Activated CD4-positive, CD25-positive, alpha-beta regulatory T cell treated with anti-CD3 and anti-CD28 coated beads, Interleukin-2, amount 50 U/mL, for 24 hours (primary cell): ENCODE measurements at regions not wholly inside any gene's neighbourhood (a gene's known extent, or its start where the extent isn't known, plus 50 kb on each side); places are given as distances from the start of the nearest gene placed in this dataset.

Experiments
- ATAC-seq, 2 donors: fragments of 150-1000 bp; cut with Tn5 transposase; one replicate each; pipeline ENCODE4 v1.10.0; 2021; ENCODE audit warnings: mild to moderate bottlenecking in 1 of 2, moderate library complexity in 1 of 2

- no peak for ATAC-seq
Measured at GRCh38 chr2:150309311-150310080, 178.0 kb downstream of the RND3 start.

DNA sequence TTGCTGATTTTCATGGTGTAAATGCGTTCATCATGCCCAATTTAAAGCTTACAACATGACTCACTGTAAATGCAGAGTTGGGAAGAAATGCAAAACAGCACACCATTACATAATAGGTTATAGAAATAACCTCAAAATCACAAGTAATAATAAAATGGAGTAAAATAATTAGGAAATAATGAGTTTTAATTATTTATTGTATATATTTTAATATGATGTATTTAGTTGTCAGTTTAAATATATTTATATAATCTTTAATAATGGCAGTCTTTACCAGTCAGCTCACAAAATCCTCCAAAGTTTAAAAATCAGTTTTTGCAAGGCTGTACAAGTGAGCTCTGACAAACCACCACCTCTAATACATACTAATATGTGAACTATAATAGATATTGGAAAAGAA, 180.2 kb downstream of the RND3 start:
- no peak for ATAC-seq

GRCh38 chr2:150303281-150303680, 184.2 kb downstream of the RND3 start:
- no peak for ATAC-seq

GRCh38 chr2:150298571-150299305, 188.7 kb downstream of the RND3 start:
- ATAC-seq: no peak

DNA sequence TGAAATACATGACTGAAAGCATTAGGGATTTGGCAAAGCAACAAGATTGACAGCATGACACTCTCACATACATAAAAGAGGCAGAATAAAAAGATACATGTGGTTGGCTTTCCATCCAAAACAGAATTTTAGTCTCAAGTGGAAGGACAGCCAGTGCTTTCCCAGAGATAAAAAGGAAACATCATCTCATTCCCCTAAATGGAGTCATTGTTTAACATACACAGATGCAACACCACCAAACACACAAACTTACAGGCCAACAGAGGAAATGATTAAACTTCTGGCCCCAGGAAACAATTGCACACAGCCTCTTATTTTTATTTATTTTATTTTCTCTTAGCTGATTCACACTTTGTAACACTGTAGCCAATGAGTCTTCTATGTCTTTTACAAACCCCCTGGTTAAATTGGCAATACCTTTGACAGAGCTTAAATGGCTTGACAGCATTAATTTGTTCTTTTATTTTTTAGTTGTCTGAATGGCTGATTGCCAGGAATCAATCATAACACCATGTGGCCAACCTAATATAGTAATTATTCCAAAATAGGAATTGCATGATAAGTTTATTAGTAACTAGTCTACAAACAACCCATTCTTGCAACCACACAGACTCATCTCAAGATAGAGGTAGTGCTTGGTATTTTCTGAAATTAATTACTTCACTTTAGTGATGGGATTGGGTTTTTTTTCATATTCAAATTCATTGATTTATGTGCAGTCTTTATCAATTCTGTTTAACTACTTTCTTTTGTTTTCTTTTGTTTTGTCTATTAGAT, 190.5 kb downstream of the RND3 start:
- ATAC-seq: no peak

GRCh38 chr2:150295544-150295943, 191.9 kb downstream of the RND3 start:
- no peak for ATAC-seq

DNA sequence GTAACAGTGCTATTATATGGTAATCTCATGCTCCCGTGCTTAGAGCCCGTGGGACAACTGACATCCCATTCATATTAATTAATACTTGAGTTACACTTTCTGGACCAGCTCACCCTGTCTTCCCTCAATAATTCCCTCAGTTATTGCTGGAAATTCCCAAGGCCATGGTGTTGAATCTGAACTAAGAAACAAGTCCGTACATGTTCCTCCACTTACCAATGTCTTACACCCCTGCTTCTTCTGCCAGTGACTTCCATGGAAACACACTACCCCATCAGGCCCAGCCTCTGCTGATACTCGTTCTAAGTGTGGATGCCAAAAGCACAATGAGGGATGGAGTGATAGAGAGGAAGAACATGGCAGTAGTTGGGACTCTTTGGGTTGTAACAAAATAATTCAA, 193.7 kb downstream of the RND3 start:
- ATAC-seq: no peak

DNA sequence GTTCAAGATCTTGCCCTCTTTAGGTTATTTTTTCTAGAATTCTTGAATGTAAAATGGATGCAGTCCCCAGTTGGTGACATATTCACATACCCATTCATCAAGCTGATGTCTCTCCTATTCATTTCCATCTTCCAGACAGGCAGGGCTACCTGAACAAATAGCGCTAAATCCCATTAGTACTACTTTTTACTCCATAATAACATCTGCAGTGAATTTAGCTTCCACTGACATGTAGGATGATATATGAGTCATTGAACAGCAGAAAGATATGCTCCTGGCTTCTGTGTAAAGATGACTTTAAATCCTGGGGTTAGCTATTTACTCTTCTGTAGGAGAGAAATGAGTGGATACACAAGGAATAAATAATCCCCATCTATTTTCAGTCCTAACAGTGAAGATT, 194.7 kb downstream of the RND3 start:
- no peak for ATAC-seq

- no peak for ATAC-seq
Measured at GRCh38 chr2:150292192-150292591, 195.3 kb downstream of the RND3 start.

DNA sequence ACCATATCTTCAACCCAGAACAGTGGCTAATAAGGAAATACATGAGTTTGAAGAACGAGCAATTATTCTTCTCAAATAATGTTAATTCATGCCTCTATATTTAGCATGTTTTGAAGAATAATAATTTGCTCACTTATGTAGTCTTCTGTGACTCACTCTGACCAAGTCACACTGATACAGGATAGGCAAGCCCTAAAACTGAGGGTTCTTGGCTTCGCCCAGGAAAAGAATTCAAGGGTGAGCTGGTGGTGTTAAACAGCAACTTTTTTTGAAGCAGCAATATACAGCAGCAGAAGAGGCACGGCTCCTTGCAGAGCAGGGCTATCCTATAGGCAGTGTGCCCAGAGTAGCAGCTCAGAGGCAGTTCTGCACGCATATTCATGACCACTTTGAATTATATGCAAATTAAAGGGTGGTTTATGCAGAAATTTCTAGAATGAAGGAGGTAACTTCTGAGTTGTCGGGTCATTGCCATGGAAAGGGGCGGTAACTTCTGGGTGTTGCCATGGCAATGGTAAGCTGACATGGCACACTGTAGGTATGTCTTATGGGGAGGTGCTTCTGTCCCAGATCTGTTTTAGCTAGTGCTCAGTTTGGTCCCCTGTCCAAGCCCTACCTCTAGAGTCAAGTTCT, 200.6 kb downstream of the RND3 start:
- no peak for ATAC-seq

DNA sequence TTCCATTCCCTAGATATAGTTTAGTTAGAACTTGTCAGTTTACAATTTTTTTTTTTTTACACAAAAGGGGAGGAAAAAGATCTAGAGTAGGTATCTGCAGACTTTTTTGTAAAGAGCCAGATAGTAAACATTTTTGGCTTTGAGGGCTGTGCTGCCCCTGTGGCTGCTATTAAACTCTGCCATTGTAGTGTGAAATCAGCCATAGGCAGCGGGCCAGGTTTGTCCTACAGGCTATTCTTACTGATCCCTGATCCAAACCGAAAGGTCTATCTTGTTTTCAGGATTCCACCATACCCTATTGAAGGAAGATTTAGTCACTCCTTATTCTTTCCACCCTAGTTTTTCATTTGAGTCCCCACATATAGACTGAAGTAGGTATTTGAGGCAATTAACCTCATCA, 203.4 kb downstream of the RND3 start:
- ATAC-seq: no peak

DNA sequence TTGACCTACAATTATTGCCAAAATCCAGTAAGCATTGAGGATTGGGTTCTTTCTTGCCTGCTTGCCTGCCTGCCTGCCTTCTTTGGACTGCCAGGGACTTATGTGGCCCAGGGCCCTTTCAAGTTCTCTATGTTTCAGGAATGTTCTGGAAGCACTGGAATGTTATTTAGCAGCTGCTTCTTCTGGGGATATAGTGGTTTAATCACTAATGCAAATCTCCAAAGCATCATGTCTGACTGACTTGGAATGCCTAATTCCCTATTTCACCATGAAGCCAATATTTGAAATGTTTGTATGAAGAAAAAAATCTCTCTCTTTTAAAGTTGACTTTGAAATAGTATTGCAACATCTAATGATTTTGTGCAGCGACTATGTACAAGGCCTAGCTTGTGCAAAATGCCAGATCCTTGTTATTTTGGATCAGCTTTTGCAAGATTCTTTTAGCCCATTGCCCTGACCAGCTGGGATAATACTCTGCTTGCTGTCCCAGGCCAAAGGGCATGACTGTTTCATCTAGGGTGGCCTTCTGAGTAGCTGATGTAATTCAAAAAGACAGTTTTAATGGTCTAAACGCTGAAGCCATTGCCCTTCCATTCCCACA, 204.6 kb downstream of the RND3 start:
- no peak for ATAC-seq

DNA sequence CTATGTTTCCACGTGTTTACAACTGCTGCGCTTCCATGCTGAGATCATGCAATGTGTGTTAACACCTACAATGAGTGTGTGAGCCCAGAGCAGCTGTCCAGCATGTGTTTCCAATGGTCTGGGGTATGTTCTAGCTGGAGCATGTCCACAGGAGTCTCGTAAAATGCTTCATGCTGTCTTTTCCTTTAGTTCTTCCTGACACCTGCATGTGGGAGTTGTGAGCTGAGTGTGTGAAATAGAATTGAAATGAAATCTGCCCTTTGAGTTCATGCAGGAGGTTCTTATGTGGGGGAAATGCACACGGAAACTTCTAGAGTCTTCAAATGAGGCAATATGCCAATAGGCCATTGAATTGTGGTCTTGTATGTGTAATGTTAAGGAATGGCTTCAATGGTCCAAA, 205.1 kb downstream of the RND3 start:
- ATAC-seq: no peak

- ATAC-seq: no peak
Measured at GRCh38 chr2:150280231-150280630, 207.2 kb downstream of the RND3 start.

DNA sequence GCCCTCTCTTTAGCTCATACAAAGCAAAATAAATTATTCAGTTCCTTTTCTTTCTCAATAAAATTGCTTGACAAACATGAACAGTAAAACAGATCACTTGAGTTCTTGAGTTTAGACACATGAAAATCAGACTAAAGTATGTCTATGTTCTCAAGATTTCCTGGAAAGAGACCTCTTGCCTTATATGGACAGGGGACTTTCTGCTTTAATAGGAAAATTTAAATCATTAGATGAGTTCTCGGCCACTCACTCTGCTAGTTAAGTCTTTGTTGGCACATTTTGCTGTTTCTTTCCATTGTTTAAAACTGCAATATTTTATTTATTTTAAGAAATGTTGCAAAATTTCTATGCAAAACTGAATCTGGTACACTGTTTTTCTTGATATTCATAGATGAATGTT, 207.8 kb downstream of the RND3 start:
- no peak for ATAC-seq

GRCh38 chr2:150276737-150277136, 210.7 kb downstream of the RND3 start:
- ATAC-seq: no peak

- no peak for ATAC-seq
Measured at GRCh38 chr2:150274108-150274507, 213.4 kb downstream of the RND3 start.

DNA sequence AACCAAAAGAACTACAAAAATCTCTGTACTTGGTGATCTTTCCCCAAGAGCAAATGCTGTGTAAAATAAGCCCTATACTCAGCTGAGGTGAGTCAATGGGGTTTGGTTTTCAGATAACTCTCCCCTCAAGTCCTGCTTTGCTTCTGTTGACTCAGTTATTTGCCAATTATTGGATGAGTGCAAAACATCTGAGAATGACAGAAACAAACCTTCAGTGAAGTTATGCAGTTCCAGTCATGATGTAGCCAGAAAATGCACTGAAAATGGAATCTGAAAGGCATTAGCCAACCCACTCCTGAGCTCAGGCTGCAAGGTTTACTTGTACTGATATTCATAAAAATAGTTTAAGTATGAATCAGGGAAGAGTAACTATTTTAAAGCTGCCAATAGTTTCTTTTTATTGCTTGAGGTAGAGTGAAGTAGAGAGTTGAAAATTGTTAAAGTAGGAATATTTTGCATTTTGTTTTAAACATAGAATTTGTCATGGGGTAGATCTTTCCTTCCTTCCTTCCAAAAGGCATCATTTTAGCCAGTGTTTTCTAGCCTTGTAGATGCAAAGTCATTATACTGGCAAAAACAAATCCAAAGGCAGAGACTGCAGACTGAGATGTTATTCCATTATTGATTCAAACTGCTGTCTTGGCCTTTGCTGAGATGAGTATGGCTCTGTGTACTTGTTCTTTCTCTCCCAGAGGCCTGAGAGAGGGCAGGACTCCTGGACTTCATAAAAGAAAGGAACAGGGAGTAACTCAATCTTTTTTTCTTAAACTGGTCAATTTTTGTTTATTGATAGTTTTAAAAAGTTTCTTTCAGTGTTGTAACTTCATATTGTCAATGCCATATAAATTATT, 215.3 kb downstream of the RND3 start:
- ATAC-seq: no peak

DNA sequence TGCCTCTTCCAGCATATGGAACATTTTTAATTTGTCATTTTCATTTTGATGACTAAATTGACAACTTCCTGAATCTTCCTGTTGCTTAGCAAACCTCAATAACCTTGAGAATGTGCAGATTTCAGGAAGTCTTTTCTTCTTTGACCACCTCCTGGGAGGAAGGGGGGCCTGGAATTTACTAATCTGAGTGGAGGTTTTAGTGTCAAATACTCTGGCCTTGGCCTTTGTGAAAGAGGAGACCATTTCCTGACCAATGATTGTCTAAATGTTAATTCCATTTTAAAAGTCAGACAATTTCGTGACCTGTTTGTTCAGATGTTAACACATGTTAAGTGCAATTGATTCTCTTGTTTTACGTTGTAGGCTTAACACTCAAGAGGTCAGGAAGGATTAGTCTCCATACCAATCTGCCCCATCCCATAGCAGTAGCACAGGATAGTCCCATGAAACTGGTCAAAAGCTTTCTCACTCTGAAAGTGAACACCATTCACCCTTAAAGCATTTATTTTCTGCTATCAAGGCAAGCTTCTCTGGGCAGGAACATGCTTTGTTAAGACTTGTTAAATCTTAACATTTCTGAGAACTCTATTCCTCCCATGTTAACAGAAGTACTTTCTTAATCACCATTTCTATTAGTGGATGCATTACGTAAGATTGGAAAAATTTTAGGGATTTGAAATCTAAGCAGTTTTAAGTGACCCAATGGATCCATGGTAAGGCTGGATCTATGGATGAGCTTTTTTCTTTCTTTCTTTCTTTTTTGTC, 219.6 kb downstream of the RND3 start:
- ATAC-seq: no peak

GRCh38 chr2:150266931-150267330, 220.5 kb downstream of the RND3 start:
- ATAC-seq: no peak

GRCh38 chr2:150264442-150264841, 223.0 kb downstream of the RND3 start:
- no peak for ATAC-seq
